ENCODE measurements at regions not wholly inside any gene's neighbourhood (a gene's known extent, or its start where the extent isn't known, plus 50 kb on each side); places are given as distances from the start of the nearest gene placed in this dataset.

- H3K9me3 ChIP-seq (replicated peaks; ENCODE audit: low read length): no peaks in the 10 kb centered on the region
- no peaks in the 10 kb centered on the region for H3K4me1 ChIP-seq (ENCODE audit: control insufficient read depth, insufficient read depth, low read length)
- H3K4me3 ChIP-seq (ENCODE audit: low read length): no peak overlapping the region
- no peak overlapping the region for H3K9ac ChIP-seq (ENCODE audit: low read depth, low read length)
- H3K27me3 ChIP-seq (ENCODE audit: control insufficient read depth, insufficient read depth, low read length): no peaks in the 10 kb centered on the region
- no peaks in the 10 kb centered on the region for H3K36me3 ChIP-seq (ENCODE audit: insufficient read depth, low read length)
- H3K4me2 ChIP-seq (ENCODE audit: low read length): no peak overlapping the region
These were observed 150.0 kb upstream of the GSC start for GRCh38 chr14:94919896-94920295.

GRCh38 chr14:94918896-94919295, 149.0 kb upstream of the GSC start:
- Histone ChIP-seq H3K9me3 (replicated peaks; ENCODE audit: low read length) (peaks cover 3% of the 10 kb centered on the region), H3K27me3 (ENCODE audit: control insufficient read depth, insufficient read depth, low read length) (no peaks in the 10 kb centered on the region), H3K9ac (ENCODE audit: low read depth, low read length) (no peak overlapping the region)

GRCh38 chr14:94917041-94917600, 147.2 kb upstream of the GSC start:
- H3K4me1 ChIP-seq (ENCODE audit: control insufficient read depth, insufficient read depth, low read length): no peaks in the 10 kb centered on the region
- H3K27me3 ChIP-seq (ENCODE audit: control insufficient read depth, insufficient read depth, low read length): no peaks in the 10 kb centered on the region
- H3K36me3 ChIP-seq (ENCODE audit: insufficient read depth, low read length): no peaks in the 10 kb centered on the region
- peaks cover 3% of the 10 kb centered on the region for H3K9me3 ChIP-seq (replicated peaks; ENCODE audit: low read length)
- H3K4me3 ChIP-seq (ENCODE audit: low read length): no peak overlapping the region
- no peak overlapping the region for H3K4me2 ChIP-seq (ENCODE audit: low read length)
- no peak overlapping the region for H3K9ac ChIP-seq (ENCODE audit: low read depth, low read length)

More at GRCh38 chr14:94918896-94919295, 149.0 kb upstream of the GSC start:
- Histone ChIP-seq H3K36me3 (ENCODE audit: insufficient read depth, low read length) (no peaks in the 10 kb centered on the region), H3K4me1 (ENCODE audit: control insufficient read depth, insufficient read depth, low read length) (no peaks in the 10 kb centered on the region), H3K4me2 (ENCODE audit: low read length) (no peak overlapping the region), H3K4me3 (ENCODE audit: low read length) (no peak overlapping the region)

- H3K9me3 ChIP-seq (replicated peaks; ENCODE audit: low read length): peaks cover 3% of the 10 kb centered on the region
- H3K27me3 ChIP-seq (ENCODE audit: control insufficient read depth, insufficient read depth, low read length): no peaks in the 10 kb centered on the region
- H3K4me1 ChIP-seq (ENCODE audit: control insufficient read depth, insufficient read depth, low read length): no peaks in the 10 kb centered on the region
- H3K9ac ChIP-seq (ENCODE audit: low read depth, low read length): no peak overlapping the region
- H3K4me3 ChIP-seq (ENCODE audit: low read length): no peak overlapping the region
- H3K36me3 ChIP-seq (ENCODE audit: insufficient read depth, low read length): no peaks in the 10 kb centered on the region
- no peak overlapping the region for H3K4me2 ChIP-seq (ENCODE audit: low read length)
These were observed 144.3 kb upstream of the GSC start for GRCh38 chr14:94914191-94914590.

GRCh38 chr14:94907626-94908261, 137.8 kb upstream of the GSC start:
- H3K27me3 ChIP-seq (ENCODE audit: control insufficient read depth, insufficient read depth, low read length): no peaks in the 10 kb centered on the region
- peak overlapping the region; percentile 33 for H3K4me2 ChIP-seq (ENCODE audit: low read length)
- no peak overlapping the region for H3K4me3 ChIP-seq (ENCODE audit: low read length)
- H3K4me1 ChIP-seq (ENCODE audit: control insufficient read depth, insufficient read depth, low read length): no peaks in the 10 kb centered on the region
- no peaks in the 10 kb centered on the region for H3K36me3 ChIP-seq (ENCODE audit: insufficient read depth, low read length)
- no peak overlapping the region for H3K9ac ChIP-seq (ENCODE audit: low read depth, low read length)
- no peaks in the 10 kb centered on the region for H3K9me3 ChIP-seq (replicated peaks; ENCODE audit: low read length)

GRCh38 chr14:94906991-94907587, 137.2 kb upstream of the GSC start:
- Histone ChIP-seq H3K36me3 (ENCODE audit: insufficient read depth, low read length) (no peaks in the 10 kb centered on the region), H3K4me1 (ENCODE audit: control insufficient read depth, insufficient read depth, low read length) (no peaks in the 10 kb centered on the region), H3K4me3 (ENCODE audit: low read length) (no peak overlapping the region), H3K9me3 (replicated peaks; ENCODE audit: low read length) (no peaks in the 10 kb centered on the region), H3K9ac (ENCODE audit: low read depth, low read length) (no peak overlapping the region), H3K4me2 (ENCODE audit: low read length) (no peak overlapping the region), H3K27me3 (ENCODE audit: control insufficient read depth, insufficient read depth, low read length) (no peaks in the 10 kb centered on the region)

- no peaks in the 10 kb centered on the region for H3K27me3 ChIP-seq (ENCODE audit: control insufficient read depth, insufficient read depth, low read length)
These were observed 136.7 kb upstream of the GSC start for GRCh38 chr14:94906577-94906976.

GRCh38 chr14:94904636-94905035, 134.7 kb upstream of the GSC start:
- Histone ChIP-seq H3K4me2 (ENCODE audit: low read length) (no peak overlapping the region), H3K9me3 (replicated peaks; ENCODE audit: low read length) (no peaks in the 10 kb centered on the region), H3K4me3 (ENCODE audit: low read length) (no peak overlapping the region), H3K27me3 (ENCODE audit: control insufficient read depth, insufficient read depth, low read length) (no peaks in the 10 kb centered on the region), H3K9ac (ENCODE audit: low read depth, low read length) (no peak overlapping the region), H3K4me1 (ENCODE audit: control insufficient read depth, insufficient read depth, low read length) (no peaks in the 10 kb centered on the region), H3K36me3 (ENCODE audit: insufficient read depth, low read length) (no peaks in the 10 kb centered on the region)

More at GRCh38 chr14:94906577-94906976, 136.7 kb upstream of the GSC start:
- H3K9ac ChIP-seq (ENCODE audit: low read depth, low read length): no peak overlapping the region
- H3K36me3 ChIP-seq (ENCODE audit: insufficient read depth, low read length): no peaks in the 10 kb centered on the region
- H3K4me2 ChIP-seq (ENCODE audit: low read length): no peak overlapping the region
- H3K9me3 ChIP-seq (replicated peaks; ENCODE audit: low read length): no peaks in the 10 kb centered on the region
- no peak overlapping the region for H3K4me3 ChIP-seq (ENCODE audit: low read length)
- no peaks in the 10 kb centered on the region for H3K4me1 ChIP-seq (ENCODE audit: control insufficient read depth, insufficient read depth, low read length)

- H3K27me3 ChIP-seq (ENCODE audit: control insufficient read depth, insufficient read depth, low read length): no peaks in the 10 kb centered on the region
- no peaks in the 10 kb centered on the region for H3K9me3 ChIP-seq (replicated peaks; ENCODE audit: low read length)
- no peak overlapping the region for H3K9ac ChIP-seq (ENCODE audit: low read depth, low read length)
- H3K4me1 ChIP-seq (ENCODE audit: control insufficient read depth, insufficient read depth, low read length): no peaks in the 10 kb centered on the region
- H3K4me3 ChIP-seq (ENCODE audit: low read length): no peak overlapping the region
- H3K36me3 ChIP-seq (ENCODE audit: insufficient read depth, low read length): no peaks in the 10 kb centered on the region
- H3K4me2 ChIP-seq (ENCODE audit: low read length): no peak overlapping the region
These were observed 134.0 kb upstream of the GSC start for GRCh38 chr14:94903883-94904282.

- Histone ChIP-seq H3K9ac (ENCODE audit: low read depth, low read length) (no peak overlapping the region), H3K4me2 (ENCODE audit: low read length) (no peak overlapping the region), H3K9me3 (replicated peaks; ENCODE audit: low read length) (no peaks in the 10 kb centered on the region), H3K36me3 (ENCODE audit: insufficient read depth, low read length) (no peaks in the 10 kb centered on the region), H3K27me3 (ENCODE audit: control insufficient read depth, insufficient read depth, low read length) (no peaks in the 10 kb centered on the region), H3K4me1 (ENCODE audit: control insufficient read depth, insufficient read depth, low read length) (no peaks in the 10 kb centered on the region), H3K4me3 (ENCODE audit: low read length) (no peak overlapping the region)
These were observed 133.4 kb upstream of the GSC start for GRCh38 chr14:94903338-94903737.

- Histone ChIP-seq H3K9me3 (replicated peaks; ENCODE audit: low read length) (no peaks in the 10 kb centered on the region), H3K27me3 (ENCODE audit: control insufficient read depth, insufficient read depth, low read length) (no peaks in the 10 kb centered on the region), H3K4me3 (ENCODE audit: low read length) (no peak overlapping the region), H3K36me3 (ENCODE audit: insufficient read depth, low read length) (no peaks in the 10 kb centered on the region), H3K4me2 (ENCODE audit: low read length) (no peak overlapping the region), H3K9ac (ENCODE audit: low read depth, low read length) (no peak overlapping the region), H3K4me1 (ENCODE audit: control insufficient read depth, insufficient read depth, low read length) (no peaks in the 10 kb centered on the region)
These were observed 127.6 kb upstream of the GSC start for GRCh38 chr14:94897561-94897960.

GRCh38 chr14:94897082-94897481, 127.2 kb upstream of the GSC start:
- H3K9me3 ChIP-seq (replicated peaks; ENCODE audit: low read length): no peaks in the 10 kb centered on the region
- H3K36me3 ChIP-seq (ENCODE audit: insufficient read depth, low read length): no peaks in the 10 kb centered on the region
- H3K4me2 ChIP-seq (ENCODE audit: low read length): no peak overlapping the region
- H3K4me3 ChIP-seq (ENCODE audit: low read length): no peak overlapping the region
- H3K9ac ChIP-seq (ENCODE audit: low read depth, low read length): no peak overlapping the region
- no peaks in the 10 kb centered on the region for H3K27me3 ChIP-seq (ENCODE audit: control insufficient read depth, insufficient read depth, low read length)
- H3K4me1 ChIP-seq (ENCODE audit: control insufficient read depth, insufficient read depth, low read length): no peaks in the 10 kb centered on the region
